22Rv1 (cell line): ENCODE measurements at regions not wholly inside any gene's neighbourhood (a gene's known extent, or its start where the extent isn't known, plus 50 kb on each side); places are given as distances from the start of the nearest gene placed in this dataset.
"Not testable (repeated sequence)": the region's sequence is repeated elsewhere in the genome, so short reads cannot be mapped to it uniquely, and the experiment has no call there.

ENCODE experiments used
- CTCF ChIP-seq: fragments of 450-650 bp; IDR thresholded peaks from 2 replicates; pipeline ENCODE4 v1.5.1; 2017; ENCODE audit warnings: mild to moderate bottlenecking
- ZFX ChIP-seq: fragments of 450-650 bp; IDR thresholded peaks from 2 replicates; pipeline ENCODE4 v1.6.1; 2017; ENCODE audit warnings: antibody characterized with exemption, borderline replicate concordance

- TF ChIP-seq CTCF, ZFX: not testable (repeated sequence)
Observed at GRCh38 chrX:89707363-89707927, 214.3 kb upstream of the TGIF2LX start.
